ENCODE measurements at regions not wholly inside any gene's neighbourhood (a gene's known extent, or its start where the extent isn't known, plus 50 kb on each side); places are given as distances from the start of the nearest gene placed in this dataset.

- Histone ChIP-seq H3K27ac (ENCODE audit: low read length) (no peak overlapping the region), H3K27me3 (ENCODE audit: control insufficient read depth, insufficient read depth, low read length) (no peaks in the 10 kb centered on the region), H3K4me1 (ENCODE audit: control insufficient read depth, insufficient read depth, low read length) (no peaks in the 10 kb centered on the region), H3K9me3 (ENCODE audit: control insufficient read depth, insufficient read depth, low read depth, low read length) (no peaks in the 10 kb centered on the region), H3K36me3 (ENCODE audit: control insufficient read depth, insufficient read depth, low read length) (no peaks in the 10 kb centered on the region), H3K4me3 (ENCODE audit: low read depth in 2 of 2, low read length in 2 of 2) (no peak overlapping the region)
- CTCF ChIA-PET, result no interaction called here
- in situ Hi-C loops (cut with HindIII; ENCODE audit: low pct_unique_long_range_greater_than_20kb, low sequenced_read_pairs), result no loop called here
- TF ChIP-seq POLR2AphosphoS5 (IDR thresholded peaks at IDR 0.05; ENCODE audit: low read depth, low read length) (no peak), SIN3A (IDR thresholded peaks at IDR 0.05; ENCODE audit: borderline replicate concordance, insufficient read depth, low read depth, low read length) (no peak), TCF7L2 (IDR thresholded peaks at IDR 0.05; ENCODE audit: low read depth, low read length) (no peak), CTCF (IDR thresholded peaks at IDR 0.05) (no peak)
- TF ChIP-seq, protein P1, sequence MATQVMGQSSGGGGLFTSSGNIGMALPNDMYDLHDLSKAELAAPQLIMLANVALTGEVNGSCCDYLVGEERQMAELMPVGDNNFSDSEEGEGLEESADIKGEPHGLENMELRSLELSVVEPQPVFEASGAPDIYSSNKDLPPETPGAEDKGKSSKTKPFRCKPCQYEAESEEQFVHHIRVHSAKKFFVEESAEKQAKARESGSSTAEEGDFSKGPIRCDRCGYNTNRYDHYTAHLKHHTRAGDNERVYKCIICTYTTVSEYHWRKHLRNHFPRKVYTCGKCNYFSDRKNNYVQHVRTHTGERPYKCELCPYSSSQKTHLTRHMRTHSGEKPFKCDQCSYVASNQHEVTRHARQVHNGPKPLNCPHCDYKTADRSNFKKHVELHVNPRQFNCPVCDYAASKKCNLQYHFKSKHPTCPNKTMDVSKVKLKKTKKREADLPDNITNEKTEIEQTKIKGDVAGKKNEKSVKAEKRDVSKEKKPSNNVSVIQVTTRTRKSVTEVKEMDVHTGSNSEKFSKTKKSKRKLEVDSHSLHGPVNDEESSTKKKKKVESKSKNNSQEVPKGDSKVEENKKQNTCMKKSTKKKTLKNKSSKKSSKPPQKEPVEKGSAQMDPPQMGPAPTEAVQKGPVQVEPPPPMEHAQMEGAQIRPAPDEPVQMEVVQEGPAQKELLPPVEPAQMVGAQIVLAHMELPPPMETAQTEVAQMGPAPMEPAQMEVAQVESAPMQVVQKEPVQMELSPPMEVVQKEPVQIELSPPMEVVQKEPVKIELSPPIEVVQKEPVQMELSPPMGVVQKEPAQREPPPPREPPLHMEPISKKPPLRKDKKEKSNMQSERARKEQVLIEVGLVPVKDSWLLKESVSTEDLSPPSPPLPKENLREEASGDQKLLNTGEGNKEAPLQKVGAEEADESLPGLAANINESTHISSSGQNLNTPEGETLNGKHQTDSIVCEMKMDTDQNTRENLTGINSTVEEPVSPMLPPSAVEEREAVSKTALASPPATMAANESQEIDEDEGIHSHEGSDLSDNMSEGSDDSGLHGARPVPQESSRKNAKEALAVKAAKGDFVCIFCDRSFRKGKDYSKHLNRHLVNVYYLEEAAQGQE (IDR thresholded peaks at IDR 0.05; ENCODE audit: insufficient read depth in 1 of 2, low read depth in 2 of 2, low read length in 1 of 2), result no peak
- ATAC-seq (no peak), DNase-seq (ENCODE audit: low read depth, low spot score) (no peak)
- no TSS peak for BruUV-seq (replicated peaks)
- POLR2A ChIA-PET, result no interaction called here
- intact Hi-C loops (cut with micrococcal nuclease; ENCODE audit: unreplicated experiment), result no loop called here
Measured at GRCh38 chr5:103414604-103415003, 148.0 kb downstream of the NUDT12 start.

DNA sequence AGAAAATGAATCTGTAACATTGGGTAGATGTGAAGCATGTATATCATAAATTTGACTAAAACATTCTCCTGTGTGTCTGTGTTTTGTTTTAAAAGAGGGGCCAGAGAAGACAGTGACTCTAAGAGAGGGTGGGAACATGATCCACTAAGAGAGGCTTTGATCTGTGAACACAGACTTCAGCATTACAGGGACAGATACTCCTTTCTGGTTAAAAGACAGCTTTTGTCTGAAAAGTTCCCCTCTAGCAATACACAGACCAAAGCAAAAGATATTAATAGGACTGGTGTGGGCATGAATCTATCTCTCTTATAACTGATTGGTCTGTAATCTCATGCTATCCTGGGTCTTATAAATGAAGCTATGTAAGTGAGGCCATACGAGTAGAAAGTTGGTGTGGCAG, 150.9 kb downstream of the NUDT12 start:
- no peak for ATAC-seq
- Histone ChIP-seq H3K4me1 (ENCODE audit: control insufficient read depth, insufficient read depth, low read length) (no peaks in the 10 kb centered on the region), H3K36me3 (ENCODE audit: control insufficient read depth, insufficient read depth, low read length) (no peaks in the 10 kb centered on the region), H3K9me3 (ENCODE audit: control insufficient read depth, insufficient read depth, low read depth, low read length) (no peaks in the 10 kb centered on the region), H3K27me3 (ENCODE audit: control insufficient read depth, insufficient read depth, low read length) (no peaks in the 10 kb centered on the region), H3K4me3 (ENCODE audit: low read depth in 2 of 2, low read length in 2 of 2) (no peak overlapping the region), H3K27ac (ENCODE audit: low read length) (no peak overlapping the region)
- ChIA-PET CTCF (no interaction called here), POLR2A (no interaction called here)
- TF ChIP-seq POLR2AphosphoS5 (IDR thresholded peaks at IDR 0.05; ENCODE audit: low read depth, low read length), result no peak
- TF ChIP-seq TCF7L2 (IDR thresholded peaks at IDR 0.05; ENCODE audit: low read depth, low read length), result no peak
- DNase-seq (ENCODE audit: low read depth, low spot score), result no peak
- BruUV-seq (replicated peaks), result no TSS peak
- in situ Hi-C loops (cut with HindIII; ENCODE audit: low pct_unique_long_range_greater_than_20kb, low sequenced_read_pairs) (no loop called here), intact Hi-C loops (cut with micrococcal nuclease; ENCODE audit: unreplicated experiment) (no loop called here)

DNA sequence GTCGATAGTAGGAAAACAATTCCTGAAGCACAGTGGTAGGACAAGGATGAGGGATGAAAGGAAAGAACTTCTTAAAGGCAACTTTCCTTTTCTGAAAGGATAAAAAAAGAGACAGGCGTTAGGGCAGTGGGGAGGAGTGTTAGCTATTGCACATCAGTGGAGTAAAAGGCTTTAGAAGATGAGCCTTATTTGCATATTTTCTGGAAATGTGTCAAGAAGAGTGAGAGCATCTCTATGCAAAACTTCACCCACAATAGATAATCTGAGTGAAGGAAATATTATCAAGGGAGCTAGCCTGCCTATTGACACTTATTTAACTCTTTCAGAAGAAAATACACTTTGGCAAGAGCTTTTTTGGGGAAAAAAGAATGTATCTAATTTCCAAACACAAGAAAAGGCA, 151.6 kb downstream of the MACIR start:
- no TSS peak for BruUV-seq (replicated peaks)
- TF ChIP-seq TCF7L2 (IDR thresholded peaks at IDR 0.05; ENCODE audit: low read depth, low read length) (no peak), SIN3A (IDR thresholded peaks at IDR 0.05; ENCODE audit: borderline replicate concordance, insufficient read depth, low read depth, low read length) (no peak), POLR2AphosphoS5 (IDR thresholded peaks at IDR 0.05; ENCODE audit: low read depth, low read length) (no peak), CTCF (IDR thresholded peaks at IDR 0.05) (no peak)
- TF ChIP-seq, protein P1 (IDR thresholded peaks at IDR 0.05; ENCODE audit: insufficient read depth in 1 of 2, low read depth in 2 of 2, low read length in 1 of 2), result no peak
- ChIA-PET CTCF (no interaction called here), POLR2A (no interaction called here)
- H3K27ac ChIP-seq (ENCODE audit: low read length), result no peak overlapping the region
- intact Hi-C loops (cut with micrococcal nuclease; ENCODE audit: unreplicated experiment) (no loop called here), in situ Hi-C loops (cut with HindIII; ENCODE audit: low pct_unique_long_range_greater_than_20kb, low sequenced_read_pairs) (no loop called here)
- H3K4me3 ChIP-seq (ENCODE audit: low read depth in 2 of 2, low read length in 2 of 2), result no peak overlapping the region
- H3K9me3 ChIP-seq (ENCODE audit: control insufficient read depth, insufficient read depth, low read depth, low read length), result no peaks in the 10 kb centered on the region
- H3K27me3 ChIP-seq (ENCODE audit: control insufficient read depth, insufficient read depth, low read length), result no peaks in the 10 kb centered on the region
- H3K4me1 ChIP-seq (ENCODE audit: control insufficient read depth, insufficient read depth, low read length), result no peaks in the 10 kb centered on the region
- DNase-seq (ENCODE audit: low read depth, low spot score) (no peak), ATAC-seq (no peak)
- no peaks in the 10 kb centered on the region for H3K36me3 ChIP-seq (ENCODE audit: control insufficient read depth, insufficient read depth, low read length)

Measured in Panc1 (cell line).